GM18867 (cell line): ENCODE measurements at regions not wholly inside any gene's neighbourhood (a gene's known extent, or its start where the extent isn't known, plus 50 kb on each side); places are given as distances from the start of the nearest gene placed in this dataset.
A peak's percentile ranks its signal among the peaks of the same experiment; 100 is the strongest.

Experiments
- ATAC-seq: cut with Tn5 transposase; IDR thresholded peaks from one replicate; pipeline ENCODE4 v1.9.1; 2021; ENCODE audit warnings: mild to moderate bottlenecking, moderate library complexity; ENCODE audit not compliant: unreplicated experiment

DNA sequence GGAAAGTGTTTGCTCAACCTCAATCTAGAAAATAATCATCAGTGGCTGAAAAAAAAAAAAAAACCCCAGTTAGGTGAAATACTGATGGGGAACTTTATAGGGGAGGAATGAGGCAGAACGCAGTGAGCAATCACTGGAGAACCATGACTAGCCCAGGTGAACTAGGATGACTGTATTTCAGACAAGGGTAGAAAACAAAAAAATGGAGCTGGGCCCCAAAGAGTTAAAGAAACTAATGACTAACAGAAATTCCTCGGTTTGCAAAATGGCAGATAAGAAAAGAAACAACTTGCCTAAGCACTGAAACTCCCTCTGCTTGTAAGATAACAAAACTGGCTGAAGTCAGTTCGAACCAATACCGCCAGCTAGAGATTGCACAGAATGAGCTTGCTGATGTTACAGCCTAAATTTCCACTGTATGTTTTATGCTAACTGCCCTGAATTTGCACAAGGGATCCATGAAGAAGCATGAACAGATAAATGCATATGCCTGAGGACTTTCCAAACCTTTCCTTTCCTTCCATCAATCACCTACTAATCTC, 245.9 kb downstream of the METTL4 start:
- no peak for ATAC-seq

DNA sequence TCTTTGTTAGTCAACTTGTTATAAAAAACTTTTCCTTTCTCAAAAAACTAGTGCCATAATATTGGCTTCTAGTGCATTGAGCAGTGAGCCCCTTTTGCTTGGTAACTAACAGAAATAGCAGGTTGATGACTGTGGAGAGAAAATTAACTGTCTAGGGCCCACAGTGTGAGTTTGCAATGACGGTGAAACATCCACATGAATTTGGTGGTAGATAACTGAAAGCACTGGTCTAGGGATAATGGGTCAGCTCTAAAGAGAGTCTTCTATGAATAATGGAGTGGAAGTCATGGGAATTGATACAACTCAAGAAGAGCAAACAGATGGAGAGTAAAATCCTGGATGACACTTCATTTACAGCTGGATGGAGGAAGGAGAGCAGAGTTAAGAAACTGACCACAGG, 245.4 kb downstream of the METTL4 start:
- no peak for ATAC-seq

DNA sequence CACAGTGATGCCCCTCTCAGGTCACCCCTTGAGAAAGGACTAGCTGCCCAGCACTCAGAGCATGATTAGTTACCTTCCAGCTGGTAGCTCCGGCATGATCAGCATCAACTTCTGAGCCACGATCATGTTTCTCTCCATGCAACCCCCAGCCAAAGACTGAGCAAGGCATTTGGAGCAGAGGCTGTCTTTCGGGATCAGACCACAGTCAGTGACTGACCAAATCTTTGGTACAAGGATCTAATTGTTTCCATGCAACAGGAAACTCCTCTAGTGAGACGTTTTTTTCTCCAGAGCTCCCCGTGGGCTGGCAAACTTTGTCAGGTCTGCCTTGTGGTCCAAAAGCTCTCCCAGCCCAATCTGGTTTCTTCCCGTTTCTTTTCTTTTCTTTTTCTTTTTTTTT, 244.3 kb downstream of the METTL4 start:
- ATAC-seq: no peak

DNA sequence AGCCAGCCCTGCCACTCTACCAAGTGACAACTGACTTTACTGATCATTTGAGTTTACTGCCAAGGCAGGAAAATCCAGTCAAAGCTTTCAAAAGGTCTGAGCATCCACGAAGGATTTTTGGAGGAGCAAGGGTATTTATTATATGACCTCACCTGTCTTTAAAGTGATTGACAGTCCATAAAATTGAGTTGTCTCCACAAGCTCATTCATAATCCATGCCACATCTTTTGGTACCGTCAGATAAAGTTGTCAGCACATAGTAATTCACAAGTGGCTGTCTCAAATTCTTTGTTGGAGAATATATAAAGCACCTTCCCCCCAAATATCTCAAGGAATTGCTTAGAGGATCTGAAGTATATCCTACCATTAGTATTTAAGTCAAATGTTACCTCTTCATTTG, 240.5 kb downstream of the METTL4 start:
- ATAC-seq: no peak

GRCh38 chr18:2331491-2331890, 239.8 kb downstream of the METTL4 start:
- no peak for ATAC-seq

- no peak for ATAC-seq
Measured at GRCh38 chr18:2336690-2337392, 234.5 kb downstream of the METTL4 start.

GRCh38 chr18:2337552-2338141, 233.7 kb downstream of the METTL4 start:
- peak; percentile 91 for ATAC-seq

GRCh38 chr18:2338601-2339000, 232.7 kb downstream of the METTL4 start:
- ATAC-seq: no peak

- ATAC-seq: no peak
Measured at GRCh38 chr18:2340335-2340734, 231.0 kb downstream of the METTL4 start.

DNA sequence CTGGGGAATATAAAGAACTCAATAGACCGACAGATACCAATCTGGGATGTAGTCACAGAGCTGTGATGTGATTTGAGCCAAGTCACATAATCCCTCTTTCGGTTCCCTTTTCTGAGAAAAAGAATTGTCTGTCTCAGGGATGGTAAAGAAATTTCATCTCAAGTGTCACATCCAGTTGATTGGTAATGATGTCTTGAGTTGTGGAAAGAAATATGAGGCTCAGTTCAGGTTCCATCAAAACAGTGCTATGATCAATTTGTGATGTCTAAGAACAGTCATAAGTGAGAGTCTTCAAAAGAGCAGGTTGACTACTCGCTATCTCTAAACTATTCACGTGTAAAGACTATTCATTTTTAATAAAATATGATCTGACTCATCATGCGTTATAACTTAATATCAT, 223.3 kb downstream of the METTL4 start:
- no peak for ATAC-seq

GRCh38 chr18:2351126-2351850, 220.0 kb downstream of the METTL4 start:
- ATAC-seq: no peak

GRCh38 chr18:2354292-2354691, 217.0 kb downstream of the METTL4 start:
- no peak for ATAC-seq

DNA sequence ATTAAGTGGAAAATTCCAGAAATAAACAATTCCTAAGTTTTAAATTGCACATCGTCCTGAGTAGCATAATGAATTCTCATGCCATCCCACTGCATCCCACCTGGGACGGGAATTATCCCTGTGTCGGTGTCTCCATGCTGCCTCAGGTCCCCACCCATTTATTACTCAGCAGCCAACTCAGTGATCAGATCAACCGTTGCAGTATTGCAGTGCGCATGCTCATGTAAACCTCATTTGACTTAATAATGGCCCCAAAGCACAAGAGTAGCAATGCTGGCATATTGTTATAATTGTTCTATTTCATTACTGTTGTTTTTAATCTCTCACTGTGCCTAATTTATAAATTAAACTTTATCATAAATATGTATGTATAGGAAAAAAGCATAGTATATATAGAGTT, 214.4 kb downstream of the METTL4 start:
- no peak for ATAC-seq

DNA sequence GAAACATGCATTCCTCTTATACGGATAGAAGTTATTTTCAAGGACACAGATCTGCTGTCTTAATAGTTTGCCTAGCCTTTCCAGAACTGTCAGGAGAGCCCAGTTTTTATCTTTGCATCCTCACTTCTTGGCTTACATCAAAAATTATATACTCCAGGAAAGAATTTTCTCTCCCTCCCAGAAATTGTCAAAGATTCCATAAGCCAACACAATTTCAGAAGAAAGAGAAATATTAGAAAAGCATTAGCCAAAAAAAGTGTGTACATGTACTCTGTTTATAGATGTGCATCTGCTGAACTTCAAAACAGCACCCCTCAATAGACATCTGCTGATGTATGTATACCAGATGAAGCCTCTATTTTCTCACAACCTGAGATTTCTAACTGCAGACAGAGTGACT, 210.4 kb downstream of the METTL4 start:
- no peak for ATAC-seq

DNA sequence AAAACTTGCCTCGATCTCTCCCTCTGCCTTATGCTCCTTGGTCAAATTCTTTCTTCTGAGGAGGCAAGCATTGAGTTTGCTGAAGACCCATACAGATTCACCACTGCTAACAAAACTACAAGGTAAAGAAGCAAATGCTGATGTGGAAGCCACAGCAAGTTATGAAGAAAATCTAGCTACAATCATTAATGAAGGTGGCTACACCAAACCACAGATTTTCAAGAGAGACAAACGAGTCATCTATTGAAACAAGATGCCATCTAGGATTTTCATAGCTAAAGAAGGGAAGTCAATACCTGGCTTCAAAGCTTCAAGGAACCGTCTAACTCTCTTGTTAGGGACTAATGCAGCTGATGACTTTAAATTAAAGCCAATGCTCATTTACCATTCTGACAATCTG, 203.2 kb downstream of the METTL4 start:
- no peak for ATAC-seq

DNA sequence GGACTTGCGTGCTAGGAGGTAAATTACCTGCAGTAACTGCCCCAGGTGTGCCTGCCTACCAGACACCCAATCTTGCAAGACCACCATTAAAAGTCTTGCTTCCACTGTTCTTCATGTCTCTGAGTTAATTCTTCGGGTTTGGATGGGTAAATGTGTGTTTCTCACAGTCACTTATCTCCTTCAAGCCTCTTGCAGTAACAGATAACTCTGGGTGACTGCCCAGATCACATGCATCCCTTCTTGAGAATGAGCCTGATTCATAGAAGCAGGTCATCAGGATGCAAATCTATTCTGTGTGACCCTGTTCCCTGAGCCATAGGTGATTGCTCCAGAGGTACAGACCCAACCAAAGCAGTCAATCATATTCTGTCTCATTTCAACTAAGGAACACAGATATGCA, 194.6 kb downstream of the METTL4 start:
- ATAC-seq: no peak

DNA sequence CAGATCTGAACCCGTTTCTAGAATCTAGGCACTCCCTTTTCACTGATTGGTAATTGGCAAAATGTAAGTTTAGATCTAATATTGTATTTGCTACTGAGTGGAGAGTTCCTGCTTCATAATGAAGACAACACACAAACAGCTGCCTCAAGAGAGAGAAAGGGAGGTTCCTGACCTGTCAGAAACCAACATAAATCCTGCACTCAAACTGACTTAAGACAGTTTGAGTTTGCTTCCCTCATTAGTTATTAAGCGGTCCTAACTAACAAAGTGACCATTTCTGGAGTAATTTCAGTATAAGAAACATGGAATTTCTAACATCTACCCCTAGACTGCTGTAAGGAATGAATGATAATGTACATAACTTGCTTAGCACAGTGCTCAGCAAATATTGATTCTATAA, 191.2 kb downstream of the METTL4 start:
- ATAC-seq: no peak

DNA sequence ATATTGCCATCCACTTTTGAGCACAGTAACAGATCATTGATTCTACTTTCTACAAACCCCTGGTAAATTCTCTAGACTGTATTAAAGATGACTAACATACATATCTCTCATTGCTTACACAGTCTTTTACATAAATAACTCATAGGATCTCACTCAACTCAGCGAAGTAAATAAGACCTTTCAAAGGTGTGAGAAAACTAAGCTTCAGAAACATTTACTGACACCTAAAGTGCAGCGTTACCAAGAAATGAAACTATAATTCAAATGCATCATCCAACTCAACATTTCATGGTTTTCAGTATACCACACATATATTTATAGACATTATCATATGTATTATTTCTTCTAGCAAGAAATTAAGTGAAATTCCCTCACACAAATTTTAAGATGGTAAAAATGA, 189.8 kb downstream of the METTL4 start:
- ATAC-seq: peak; percentile 55

DNA sequence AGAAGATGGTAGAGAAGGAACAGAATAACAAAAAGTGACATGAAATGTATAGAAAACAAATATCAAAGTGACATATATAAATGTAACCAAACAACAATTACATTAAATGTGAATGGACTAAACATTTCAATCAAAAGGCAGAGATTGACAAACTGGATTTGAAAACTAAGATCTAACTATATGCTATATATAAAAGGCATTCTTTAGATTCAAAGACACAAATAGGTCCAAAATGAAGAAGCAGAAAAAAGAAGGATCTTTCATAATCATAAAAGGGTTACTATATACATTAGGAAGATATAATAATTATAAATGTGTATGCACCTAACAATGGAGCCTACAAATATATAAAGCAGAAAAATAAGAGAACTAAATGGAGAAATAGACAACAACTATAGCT, 183.7 kb downstream of the METTL4 start:
- no peak for ATAC-seq

GRCh38 chr18:2390158-2390557, 181.1 kb downstream of the METTL4 start:
- no peak for ATAC-seq

GRCh38 chr18:2391470-2391869, 179.8 kb downstream of the METTL4 start:
- no peak for ATAC-seq

- no peak for ATAC-seq
Measured at GRCh38 chr18:2392446-2392845, 178.9 kb downstream of the METTL4 start.
